NCI-H2029 (cell line): ENCODE measurements at regions not wholly inside any gene's neighbourhood (a gene's known extent, or its start where the extent isn't known, plus 50 kb on each side); places are given as distances from the start of the nearest gene placed in this dataset.

Source experiments
- DNase-seq: peaks from one replicate; lab custom pipeline; 2025; lab: John Stamatoyannopoulos, UW

- no peak for DNase-seq
Measured at GRCh38 chr2:221228214-221228769, 343.8 kb downstream of the EPHA4 start.

DNA sequence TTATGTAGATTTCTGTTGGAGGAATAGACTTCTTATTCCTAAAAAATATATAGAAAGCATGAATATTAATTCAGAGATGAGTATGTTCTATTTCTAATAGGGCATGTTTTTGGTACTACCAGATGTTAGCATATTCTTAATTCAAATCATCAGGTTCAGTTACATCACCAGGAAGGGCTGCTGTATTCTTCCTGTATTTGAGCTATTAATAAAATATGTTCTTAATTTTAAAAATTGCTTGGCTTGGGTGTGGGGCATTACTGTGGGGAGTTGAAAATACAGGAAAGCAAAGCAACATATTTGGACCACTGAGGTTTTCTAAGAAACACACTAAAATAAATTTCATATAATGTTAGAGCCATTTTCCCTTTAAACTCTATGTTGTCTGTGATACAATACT lies 343.0 kb downstream of the EPHA4 start:
- DNase-seq: no peak

DNA sequence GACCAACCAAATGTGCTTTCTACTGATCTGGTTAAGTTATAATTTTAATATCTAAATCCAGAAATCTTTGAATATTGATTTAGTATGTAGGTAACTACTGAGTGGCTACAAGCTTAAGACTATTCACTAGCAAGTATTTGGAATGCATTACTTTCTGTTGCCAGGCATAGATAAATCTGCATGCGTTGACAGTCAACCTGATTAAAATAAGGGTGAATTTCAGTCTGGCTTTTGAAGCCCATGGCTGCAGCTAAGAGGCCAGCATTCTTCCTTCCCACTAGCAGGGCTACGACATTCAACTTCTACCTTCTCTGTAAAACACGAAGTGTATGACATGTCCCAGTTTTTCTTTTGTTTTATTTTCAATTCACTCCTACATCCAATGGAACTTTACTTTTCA lies 340.6 kb downstream of the EPHA4 start:
- DNase-seq: no peak

DNA sequence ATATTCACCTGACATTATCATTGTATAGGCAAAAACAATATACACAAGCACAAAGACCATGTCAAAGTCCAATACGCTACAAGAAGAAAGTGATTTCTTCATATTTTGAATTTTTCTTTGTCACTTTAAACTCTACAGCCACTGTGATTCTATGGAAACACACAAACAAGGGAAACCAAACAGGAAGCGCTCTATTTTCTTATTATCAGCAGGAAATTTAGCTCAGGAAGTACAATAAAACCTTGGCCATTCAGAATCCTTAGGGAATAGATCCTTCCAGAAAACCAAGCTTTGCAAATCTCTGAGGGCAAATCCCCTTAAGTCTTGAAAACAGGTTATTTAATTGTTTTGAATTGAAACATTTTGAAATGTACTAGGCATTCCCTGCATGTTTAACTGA lies 336.2 kb downstream of the EPHA4 start:
- DNase-seq: no peak

DNA sequence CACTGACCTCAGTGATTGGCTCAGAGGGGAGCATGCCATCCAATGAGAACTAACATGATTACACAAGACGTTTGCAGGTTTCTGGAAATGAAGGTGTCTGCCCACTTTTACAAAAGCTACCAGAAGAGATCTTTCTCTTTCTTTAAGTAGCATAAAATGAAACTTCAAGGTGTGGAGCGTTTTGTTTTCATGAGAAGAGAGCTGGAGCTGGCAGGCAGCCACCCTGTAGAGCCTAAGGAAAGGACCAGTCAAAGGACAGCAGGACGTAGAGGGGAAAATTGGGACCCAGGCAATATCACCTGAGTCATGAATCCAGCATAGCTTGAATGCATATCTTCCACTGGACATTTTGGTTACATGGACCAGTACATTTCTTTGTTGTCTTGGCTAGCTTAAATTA lies 331.0 kb downstream of the EPHA4 start:
- DNase-seq: no peak

DNA sequence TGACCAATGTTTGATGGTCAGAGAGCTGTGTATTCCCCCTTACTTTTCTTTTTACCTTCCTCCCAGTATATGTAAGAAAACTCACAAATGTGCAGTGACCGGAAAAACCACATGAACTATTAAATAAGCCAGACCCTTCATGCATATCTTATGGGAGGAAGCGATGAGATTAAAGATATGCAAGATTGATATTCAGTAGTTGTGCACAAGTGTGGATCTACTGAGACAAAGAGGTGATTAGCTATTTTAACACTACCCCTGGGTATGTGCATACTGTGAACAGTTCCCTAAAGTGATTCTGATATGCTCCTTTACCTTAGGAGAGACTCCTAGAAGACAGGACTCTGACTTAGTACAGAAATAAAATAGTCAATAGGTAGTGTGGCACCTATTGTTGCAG lies 328.3 kb downstream of the EPHA4 start:
- DNase-seq: no peak

DNA sequence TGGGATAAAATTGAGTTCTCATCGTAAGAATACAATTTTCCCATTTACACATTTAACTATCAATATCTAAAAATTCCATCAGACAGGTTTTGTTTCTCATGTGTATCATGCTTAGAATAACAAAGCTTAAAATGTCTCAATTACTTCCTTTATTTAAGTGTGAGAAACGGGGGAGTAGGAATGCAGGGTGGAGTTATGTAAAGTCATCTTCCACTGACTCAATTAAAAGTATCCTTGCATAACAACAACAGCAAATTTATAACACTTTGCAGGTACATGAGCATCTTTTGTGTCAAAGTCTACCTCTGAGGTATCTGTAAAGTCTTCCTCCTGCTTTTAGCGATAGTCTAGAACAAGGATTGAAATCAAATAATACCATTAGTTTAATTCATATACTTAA lies 327.1 kb downstream of the EPHA4 start:
- DNase-seq: no peak

DNA sequence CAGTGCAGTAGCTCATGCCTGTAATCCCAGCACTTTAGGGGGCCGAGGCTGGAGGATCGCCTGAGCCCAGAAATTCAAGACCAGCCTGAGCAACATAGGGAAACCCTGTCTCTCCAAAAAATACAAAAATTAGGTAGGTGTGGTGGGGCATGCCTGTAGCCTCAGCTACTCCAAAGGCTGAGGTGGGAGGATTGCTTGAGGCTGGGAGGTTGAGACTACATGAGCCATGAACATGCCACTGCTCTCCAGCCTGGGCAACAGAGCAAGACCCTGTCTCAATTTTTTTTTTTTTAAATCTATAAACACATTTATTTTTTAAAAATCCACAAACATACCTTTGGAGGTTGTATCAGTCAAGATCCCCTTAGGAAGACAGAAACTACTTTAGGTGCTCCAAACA lies 326.3 kb downstream of the EPHA4 start:
- no peak for DNase-seq

GRCh38 chr2:221254299-221254698 lies 317.8 kb downstream of the EPHA4 start:
- no peak for DNase-seq

DNA sequence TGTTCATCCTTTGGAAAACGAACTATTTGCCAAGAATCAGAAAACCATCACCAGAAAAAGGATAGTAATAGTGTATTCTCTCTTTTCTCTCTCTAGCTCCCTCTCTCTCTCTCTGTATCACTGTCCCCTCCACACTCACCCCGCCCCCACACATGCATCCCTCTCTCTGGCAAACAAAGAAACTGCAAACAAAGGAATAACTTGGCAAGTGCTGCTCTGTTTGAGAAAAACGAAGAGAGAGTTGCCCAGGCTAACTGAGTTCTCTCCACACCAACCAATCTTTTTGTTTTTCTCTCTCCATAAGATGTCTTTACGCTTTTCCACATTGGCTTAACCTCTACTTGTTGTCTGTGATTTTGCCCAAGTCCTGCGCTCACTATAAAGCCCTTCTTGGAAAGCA lies 316.2 kb downstream of the EPHA4 start:
- no peak for DNase-seq

- DNase-seq: no peak
Measured at GRCh38 chr2:221258464-221258863, 313.6 kb downstream of the EPHA4 start.

DNA sequence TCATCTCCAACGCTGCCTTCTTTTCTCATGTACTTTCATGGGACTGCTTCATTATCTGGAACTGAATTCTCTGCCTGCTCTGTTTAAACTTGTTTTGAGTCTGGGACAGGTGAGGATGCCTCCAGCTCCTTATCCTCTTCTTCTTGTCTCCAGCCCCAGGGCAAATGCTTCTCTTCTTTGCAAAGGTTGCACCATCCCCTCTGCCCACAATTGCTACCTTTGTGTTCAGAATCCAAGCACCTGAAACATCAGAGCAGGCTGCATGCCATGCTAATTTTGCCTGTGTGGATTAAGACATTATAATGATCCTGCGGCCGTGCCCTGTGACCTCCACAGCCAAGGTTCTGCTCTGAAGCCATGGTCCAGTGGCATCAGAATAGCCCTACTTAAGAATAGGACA lies 309.5 kb downstream of the EPHA4 start:
- DNase-seq: no peak

GRCh38 chr2:221263573-221263972 lies 308.5 kb downstream of the EPHA4 start:
- no peak for DNase-seq

DNA sequence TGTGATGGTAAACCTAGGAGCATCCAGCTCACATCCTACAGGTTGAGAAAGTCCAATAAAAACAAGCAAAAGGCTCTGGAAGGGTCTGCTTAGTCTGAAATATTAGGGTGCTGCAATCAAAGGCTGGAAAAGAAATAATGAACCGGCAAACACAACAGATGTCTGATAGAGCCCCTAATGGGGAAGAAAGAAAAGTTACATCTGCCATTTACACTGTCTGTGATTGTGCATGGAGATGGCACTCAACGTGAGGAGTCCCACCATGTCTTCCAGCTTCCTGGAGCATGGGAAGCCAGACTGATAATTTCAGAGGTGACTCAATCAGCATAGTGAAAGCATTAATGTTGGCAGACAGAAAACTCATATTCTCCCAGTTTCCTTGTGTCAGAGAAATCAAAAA lies 307.8 kb downstream of the EPHA4 start:
- no peak for DNase-seq

GRCh38 chr2:221267773-221268425 lies 304.2 kb downstream of the EPHA4 start:
- no peak for DNase-seq

GRCh38 chr2:221268631-221269030 lies 303.5 kb downstream of the EPHA4 start:
- no peak for DNase-seq

- DNase-seq: no peak
Measured at GRCh38 chr2:221270806-221271205, 301.3 kb downstream of the EPHA4 start.

DNA sequence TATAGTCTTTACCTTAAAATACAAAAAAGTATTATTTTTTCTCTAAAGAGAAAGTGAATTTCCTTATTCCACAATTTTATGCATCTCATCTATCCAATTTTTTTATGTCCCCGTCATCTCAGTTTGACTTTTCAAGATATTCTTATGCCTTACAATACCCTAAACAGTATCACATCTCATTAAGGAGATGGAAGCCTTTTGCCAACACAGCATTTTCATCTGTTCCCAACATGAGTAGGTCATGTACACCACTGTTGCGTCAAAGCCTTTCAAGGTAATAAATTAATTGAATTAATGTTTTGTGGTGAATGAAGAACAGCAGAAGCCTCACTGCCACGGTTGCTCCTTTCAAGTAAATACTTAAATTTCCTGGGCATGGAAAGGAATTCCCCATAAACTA lies 299.4 kb downstream of the EPHA4 start:
- no peak for DNase-seq

GRCh38 chr2:221276033-221276432 lies 296.1 kb downstream of the EPHA4 start:
- DNase-seq: no peak

DNA sequence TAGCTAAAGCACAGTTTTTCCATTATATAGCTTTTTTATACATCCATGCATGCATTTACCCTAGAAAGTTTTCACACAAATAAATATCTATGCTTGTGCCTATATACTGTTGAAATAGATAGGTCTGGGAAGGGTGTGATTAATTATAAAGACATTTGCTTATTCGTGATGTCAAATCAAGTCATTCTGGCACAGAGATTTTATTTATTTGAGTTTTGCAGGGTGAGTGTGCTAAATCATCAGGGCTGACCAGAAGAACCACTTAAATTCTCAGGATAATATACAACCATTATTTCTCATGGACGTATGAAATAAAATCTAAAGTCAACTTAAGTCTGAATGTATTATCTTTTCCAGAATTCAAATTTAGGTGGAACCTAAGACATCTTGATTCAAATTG lies 295.5 kb downstream of the EPHA4 start:
- DNase-seq: no peak

- no peak for DNase-seq
Measured at GRCh38 chr2:221282386-221282785, 289.7 kb downstream of the EPHA4 start.

DNA sequence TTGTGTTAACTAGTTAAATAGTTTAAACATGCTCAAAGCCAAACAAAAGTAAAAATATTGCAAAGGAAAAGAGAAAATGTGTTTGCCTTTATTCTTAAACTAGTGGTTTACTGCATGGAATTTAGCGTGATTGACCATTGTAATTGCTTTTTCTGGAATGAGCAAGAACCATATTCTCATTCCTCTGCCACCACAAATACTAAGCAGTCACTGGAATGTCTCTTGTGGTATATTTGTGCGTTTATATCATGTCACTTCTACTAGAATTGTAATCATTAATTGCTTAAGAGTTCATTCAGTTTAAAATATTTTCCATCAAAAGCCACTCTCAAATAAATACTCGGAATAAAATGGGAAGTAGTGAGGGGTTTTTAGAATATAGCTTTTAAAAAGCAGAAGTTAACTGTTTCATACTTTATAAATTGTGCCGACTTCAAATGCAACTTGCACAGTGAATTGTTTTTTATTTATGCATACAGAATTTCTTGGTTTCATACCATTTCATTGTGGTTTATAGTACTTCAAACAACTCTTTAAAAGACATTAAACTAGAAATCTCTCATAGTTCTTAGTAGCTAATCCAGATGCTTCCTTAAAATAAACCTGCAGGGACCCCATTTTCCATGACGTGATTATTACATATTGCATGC lies 288.1 kb downstream of the EPHA4 start:
- no peak for DNase-seq

DNA sequence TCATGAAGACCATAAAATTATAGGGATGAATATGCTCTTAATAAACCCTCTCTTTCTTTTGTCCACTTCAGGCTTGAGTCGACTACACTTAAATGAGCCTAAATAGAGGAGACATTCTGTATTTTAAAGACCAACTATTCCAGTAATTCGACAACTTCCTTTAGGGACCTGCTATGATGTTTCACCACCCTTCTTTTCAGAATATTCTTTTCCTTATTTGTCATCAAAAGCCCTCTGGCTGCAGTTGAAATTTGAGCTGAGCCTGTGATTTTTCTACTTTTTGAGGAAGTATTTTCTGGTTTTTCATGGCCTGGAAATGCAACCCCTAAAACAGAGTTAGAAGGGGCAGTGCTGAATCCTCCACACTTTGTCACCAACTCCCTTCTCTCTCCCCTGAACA lies 287.0 kb downstream of the EPHA4 start:
- DNase-seq: no peak

GRCh38 chr2:221286406-221286805 lies 285.7 kb downstream of the EPHA4 start:
- DNase-seq: no peak
